Activated CD8-positive, alpha-beta T cell treated with anti-CD3 and anti-CD28 coated beads for 36 hours (primary cell): ENCODE measurements at regions not wholly inside any gene's neighbourhood (a gene's known extent, or its start where the extent isn't known, plus 50 kb on each side); places are given as distances from the start of the nearest gene placed in this dataset.

Experiments
- ATAC-seq: fragments of 200-7000 bp; cut with Tn5 transposase; one replicate; pipeline ENCODE4 v1.10.0; 2021; ENCODE audit warnings: mild to moderate bottlenecking, moderate library complexity
- CTCF ChIA-PET: fragments of 350-600 bp; sonication (Branson Sonifier 250); formaldehyde crosslinking; loops from one replicate; lab custom pipeline; 2021; ENCODE audit warnings: antibody characterized with exemption; lab: Charles Lee
- POLR2A ChIA-PET: fragments of 350-600 bp; sonication (Branson Sonifier 250); formaldehyde crosslinking; loops from one replicate; lab custom pipeline; 2021; ENCODE audit warnings: antibody characterized with exemption; lab: Charles Lee
- DNase-seq: peaks from one replicate; pipeline ENCODE4 v3.0.0-alpha.2; 2020
- H3K27ac Mint-ChIP-seq: one replicate; pipeline ENCODE4 v1.8.0; 2021; ENCODE audit warnings: mild to moderate bottlenecking, mixed read lengths
- H3K27me3 Mint-ChIP-seq: one replicate; pipeline ENCODE4 v1.8.0; 2021; ENCODE audit warnings: mixed read lengths
- H3K36me3 Mint-ChIP-seq: one replicate; pipeline ENCODE4 v1.8.0; 2021; ENCODE audit warnings: low read depth, mixed read lengths
- H3K4me1 Mint-ChIP-seq: one replicate; pipeline ENCODE4 v1.8.0; 2021; ENCODE audit warnings: low read depth, mixed read lengths
- H3K4me3 Mint-ChIP-seq: one replicate; pipeline ENCODE4 v1.8.0; 2021; ENCODE audit warnings: mild to moderate bottlenecking, moderate library complexity, mixed read lengths
- H3K9me3 Mint-ChIP-seq: one replicate; pipeline ENCODE4 v1.8.0; 2021; ENCODE audit warnings: mixed read lengths
- CTCF ChIP-seq: fragments of 200-600 bp; IDR thresholded peaks from one replicate; pipeline ENCODE4 v1.8.0; 2022; ENCODE audit warnings: antibody characterized with exemption, mild to moderate bottlenecking
- intact Hi-C: fragments of 100-400 bp; cut with micrococcal nuclease; formaldehyde crosslinking; loops from one replicate; pipeline ENCODE4 v1.10.0; 2022

DNA sequence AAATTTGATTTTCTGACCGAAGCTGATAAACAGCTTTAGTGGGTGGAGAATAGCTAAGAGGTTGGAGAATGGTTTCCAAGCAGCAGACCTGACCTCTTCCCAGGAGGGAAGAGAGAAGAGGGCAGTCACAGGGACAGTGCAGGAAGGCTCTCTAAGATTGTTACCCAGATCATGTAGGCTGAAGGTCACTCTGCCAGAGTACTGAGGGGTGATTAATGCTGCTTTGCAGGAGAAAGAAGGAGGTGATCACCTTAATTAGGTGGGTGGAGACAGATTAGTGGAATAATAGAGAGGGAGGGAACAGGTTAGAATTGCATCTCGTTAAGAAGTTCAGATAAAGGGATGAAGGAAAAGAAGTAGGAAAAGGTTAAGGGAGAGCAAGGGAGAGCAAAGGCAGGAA lies 440.5 kb downstream of the BRINP1 start:
- Mint-ChIP-seq H3K9me3 (peaks cover 7% of the 10 kb centered on the region), H3K36me3 (no peaks in the 10 kb centered on the region), H3K4me1 (no peaks in the 10 kb centered on the region), H3K4me3 (no peak overlapping the region), H3K27me3 (no peaks in the 10 kb centered on the region), H3K27ac (no peak overlapping the region)
- no peak for TF ChIP-seq CTCF
- intact Hi-C loops: no loop called here
- POLR2A ChIA-PET: no interaction called here
- CTCF ChIA-PET: no interaction called here
- ATAC-seq: no peak
- no peak for DNase-seq

GRCh38 chr9:118929287-118929686 lies 439.9 kb downstream of the BRINP1 start:
- peaks cover 7% of the 10 kb centered on the region for H3K9me3 Mint-ChIP-seq
- H3K36me3 Mint-ChIP-seq: no peaks in the 10 kb centered on the region
- no peaks in the 10 kb centered on the region for H3K27me3 Mint-ChIP-seq
- DNase-seq (no peak), ATAC-seq (no peak)
- H3K4me3 Mint-ChIP-seq: no peak overlapping the region
- TF ChIP-seq CTCF: no peak
- intact Hi-C loops: no loop called here
- no peaks in the 10 kb centered on the region for H3K4me1 Mint-ChIP-seq
- H3K27ac Mint-ChIP-seq: no peak overlapping the region
- ChIA-PET CTCF (no interaction called here), POLR2A (no interaction called here)

GRCh38 chr9:118931941-118932340 lies 437.3 kb downstream of the BRINP1 start:
- intact Hi-C loops: no loop called here
- Mint-ChIP-seq H3K27ac (no peak overlapping the region), H3K4me1 (no peaks in the 10 kb centered on the region), H3K36me3 (no peaks in the 10 kb centered on the region), H3K9me3 (peaks cover 2% of the 10 kb centered on the region), H3K27me3 (no peaks in the 10 kb centered on the region), H3K4me3 (no peak overlapping the region)
- ChIA-PET POLR2A (no interaction called here), CTCF (no interaction called here)
- no peak for TF ChIP-seq CTCF
- no peak for ATAC-seq
- DNase-seq: no peak

DNA sequence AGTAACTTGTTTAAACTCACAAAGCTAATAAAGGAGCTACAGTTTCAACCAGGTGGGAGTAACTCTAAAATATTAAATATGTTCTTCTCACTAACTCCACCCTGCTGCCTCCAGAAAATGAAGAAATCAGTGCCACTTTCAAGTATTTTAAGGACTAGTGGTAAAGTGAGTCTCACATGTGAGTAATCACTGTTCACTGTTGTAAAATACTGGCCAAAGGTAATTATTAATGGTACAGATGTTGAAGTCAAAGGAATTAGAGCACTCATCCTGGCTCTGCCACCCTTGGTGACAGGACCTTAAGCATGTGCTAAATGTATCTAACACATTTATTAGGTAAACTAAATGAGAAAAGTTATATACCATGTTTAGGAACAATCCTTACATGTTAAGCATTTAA lies 430.7 kb downstream of the BRINP1 start:
- no peaks in the 10 kb centered on the region for H3K27me3 Mint-ChIP-seq
- no peaks in the 10 kb centered on the region for H3K9me3 Mint-ChIP-seq
- ChIA-PET POLR2A (no interaction called here), CTCF (no interaction called here)
- ATAC-seq: no peak
- intact Hi-C loops: no loop called here
- no peaks in the 10 kb centered on the region for H3K4me1 Mint-ChIP-seq
- no peak for DNase-seq
- no peaks in the 10 kb centered on the region for H3K36me3 Mint-ChIP-seq
- no peak overlapping the region for H3K4me3 Mint-ChIP-seq
- no peak overlapping the region for H3K27ac Mint-ChIP-seq
- TF ChIP-seq CTCF: no peak

DNA sequence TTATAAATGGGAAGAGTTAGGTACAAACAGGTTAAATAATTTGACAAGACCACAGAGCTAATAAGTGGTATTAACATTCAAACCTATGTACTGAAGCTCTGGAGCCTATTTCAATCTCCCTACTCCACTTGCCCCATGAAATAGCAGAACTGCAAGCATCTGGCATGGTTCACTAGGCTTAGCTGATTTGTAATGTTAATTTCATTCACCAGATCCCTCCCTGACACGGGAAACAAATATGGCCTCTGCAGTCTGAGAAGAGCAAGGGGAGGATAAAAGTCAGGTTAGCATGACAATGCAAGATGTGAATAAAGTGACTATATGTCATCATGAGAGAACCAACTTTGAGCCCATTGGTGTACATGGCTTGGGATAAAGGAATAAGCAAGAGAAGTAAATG lies 428.8 kb downstream of the BRINP1 start:
- H3K4me1 Mint-ChIP-seq: no peaks in the 10 kb centered on the region
- H3K27me3 Mint-ChIP-seq: no peaks in the 10 kb centered on the region
- CTCF ChIA-PET: no interaction called here
- intact Hi-C loops: no loop called here
- POLR2A ChIA-PET: no interaction called here
- no peak for TF ChIP-seq CTCF
- H3K4me3 Mint-ChIP-seq: no peak overlapping the region
- DNase-seq (no peak), ATAC-seq (no peak)
- no peaks in the 10 kb centered on the region for H3K9me3 Mint-ChIP-seq
- no peak overlapping the region for H3K27ac Mint-ChIP-seq
- H3K36me3 Mint-ChIP-seq: no peaks in the 10 kb centered on the region
